ENCODE measurements at regions not wholly inside any gene's neighbourhood (a gene's known extent, or its start where the extent isn't known, plus 50 kb on each side); places are given as distances from the start of the nearest gene placed in this dataset.

DNA sequence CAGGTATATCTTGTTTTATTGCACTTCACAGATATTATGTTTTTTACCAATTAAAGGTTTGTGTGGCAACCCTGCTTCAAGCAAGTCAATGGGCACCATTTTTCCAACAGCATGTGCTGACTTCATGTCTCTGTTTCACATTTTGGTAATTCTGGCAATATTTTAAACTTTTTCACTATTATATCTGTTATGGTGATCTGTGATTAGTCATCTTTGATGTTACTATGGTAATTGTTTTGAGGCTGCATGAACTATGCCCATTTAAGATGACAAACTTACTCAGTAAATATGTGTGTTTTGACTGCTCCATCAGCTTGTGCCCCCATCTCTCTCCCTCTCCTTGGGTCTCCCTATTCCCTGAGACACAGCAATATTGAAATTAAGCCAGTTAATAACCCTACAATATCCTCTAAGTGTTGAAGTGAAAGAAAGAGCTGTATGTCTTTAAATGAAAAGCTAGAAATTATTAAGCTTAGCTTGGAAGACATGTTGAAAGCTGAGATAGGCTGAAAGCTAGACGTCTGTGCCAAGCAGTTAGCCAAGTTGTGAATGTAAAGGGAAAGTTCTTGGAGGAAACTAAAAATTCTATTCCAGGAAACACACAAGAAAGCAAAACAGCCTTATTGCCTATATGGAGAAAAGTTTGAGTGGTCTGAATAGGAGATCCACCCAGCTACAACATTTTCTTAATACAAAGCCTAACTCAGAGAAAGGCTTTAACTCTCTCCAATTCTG is 365.1 kb downstream of the ATP23 start:
- no peaks in the 10 kb centered on the region for H3K36me3 ChIP-seq (ENCODE audit: control insufficient read depth, insufficient read depth, low read length)
- no peaks in the 10 kb centered on the region for H3K27me3 ChIP-seq (ENCODE audit: control insufficient read depth, insufficient read depth, low read length)
- no peak overlapping the region for H3K4me3 ChIP-seq (ENCODE audit: low read depth, low read length)
- DNase-seq (ENCODE audit: low read depth) = no peak
- TF ChIP-seq, protein P1, sequence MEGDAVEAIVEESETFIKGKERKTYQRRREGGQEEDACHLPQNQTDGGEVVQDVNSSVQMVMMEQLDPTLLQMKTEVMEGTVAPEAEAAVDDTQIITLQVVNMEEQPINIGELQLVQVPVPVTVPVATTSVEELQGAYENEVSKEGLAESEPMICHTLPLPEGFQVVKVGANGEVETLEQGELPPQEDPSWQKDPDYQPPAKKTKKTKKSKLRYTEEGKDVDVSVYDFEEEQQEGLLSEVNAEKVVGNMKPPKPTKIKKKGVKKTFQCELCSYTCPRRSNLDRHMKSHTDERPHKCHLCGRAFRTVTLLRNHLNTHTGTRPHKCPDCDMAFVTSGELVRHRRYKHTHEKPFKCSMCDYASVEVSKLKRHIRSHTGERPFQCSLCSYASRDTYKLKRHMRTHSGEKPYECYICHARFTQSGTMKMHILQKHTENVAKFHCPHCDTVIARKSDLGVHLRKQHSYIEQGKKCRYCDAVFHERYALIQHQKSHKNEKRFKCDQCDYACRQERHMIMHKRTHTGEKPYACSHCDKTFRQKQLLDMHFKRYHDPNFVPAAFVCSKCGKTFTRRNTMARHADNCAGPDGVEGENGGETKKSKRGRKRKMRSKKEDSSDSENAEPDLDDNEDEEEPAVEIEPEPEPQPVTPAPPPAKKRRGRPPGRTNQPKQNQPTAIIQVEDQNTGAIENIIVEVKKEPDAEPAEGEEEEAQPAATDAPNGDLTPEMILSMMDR (IDR thresholded peaks at IDR 0.05; ENCODE audit: insufficient read depth, low read length, poor library complexity, severe bottlenecking) = no peak

DNA sequence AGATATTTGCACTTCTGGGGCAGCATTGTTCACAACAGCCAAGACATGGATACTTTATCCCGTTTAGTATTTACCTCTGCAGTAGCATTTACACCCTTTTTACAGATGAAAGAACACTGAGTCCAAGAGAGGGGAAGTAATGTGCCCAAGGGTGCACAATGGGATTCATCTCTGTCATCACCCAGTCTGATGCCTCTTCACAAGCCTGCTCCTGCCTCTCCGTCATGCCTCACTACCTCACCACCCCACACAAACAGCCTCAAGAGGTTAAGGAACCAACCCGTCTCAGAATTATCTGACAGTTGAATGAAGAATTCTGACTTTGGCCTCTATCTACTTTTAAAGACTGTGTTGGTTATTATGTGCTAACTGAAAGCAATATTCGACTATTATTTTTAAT is 368.4 kb downstream of the ATP23 start:
- DNase-seq (ENCODE audit: low read depth) = peak; percentile 42
- TF ChIP-seq, protein P1 (IDR thresholded peaks at IDR 0.05; ENCODE audit: insufficient read depth, low read length, poor library complexity, severe bottlenecking) = no peak

DNA sequence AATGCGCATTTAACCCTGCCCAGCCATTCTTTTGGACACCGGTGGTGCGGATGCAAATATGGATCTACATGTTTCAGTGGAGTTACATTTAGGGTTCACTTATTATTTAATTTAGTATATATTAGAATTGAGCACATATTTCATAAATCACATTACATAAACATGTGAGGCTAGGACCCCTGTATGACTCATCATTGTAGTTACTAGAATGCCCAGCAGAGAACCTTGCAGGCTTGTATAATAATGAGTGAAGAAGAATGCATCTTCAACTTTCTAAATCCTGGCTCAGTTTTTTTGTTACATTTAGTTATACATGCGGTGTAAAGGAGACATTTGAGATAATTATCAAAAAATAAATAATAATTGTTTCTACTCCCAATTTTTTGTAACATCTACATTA is 369.0 kb downstream of the ATP23 start:
- no peak for DNase-seq (ENCODE audit: low read depth)
- Histone ChIP-seq H3K4me3 (ENCODE audit: low read depth, low read length) (no peak overlapping the region), H3K27me3 (ENCODE audit: control insufficient read depth, insufficient read depth, low read length) (no peaks in the 10 kb centered on the region), H3K36me3 (ENCODE audit: control insufficient read depth, insufficient read depth, low read length) (no peaks in the 10 kb centered on the region)
- TF ChIP-seq, protein P1 (IDR thresholded peaks at IDR 0.05; ENCODE audit: insufficient read depth, low read length, poor library complexity, severe bottlenecking) = no peak

More for the DNA sequence above, 368.4 kb downstream of the ATP23 start:
- H3K36me3 ChIP-seq (ENCODE audit: control insufficient read depth, insufficient read depth, low read length) = no peaks in the 10 kb centered on the region
- H3K4me3 ChIP-seq (ENCODE audit: low read depth, low read length) = no peak overlapping the region
- no peaks in the 10 kb centered on the region for H3K27me3 ChIP-seq (ENCODE audit: control insufficient read depth, insufficient read depth, low read length)

DNA sequence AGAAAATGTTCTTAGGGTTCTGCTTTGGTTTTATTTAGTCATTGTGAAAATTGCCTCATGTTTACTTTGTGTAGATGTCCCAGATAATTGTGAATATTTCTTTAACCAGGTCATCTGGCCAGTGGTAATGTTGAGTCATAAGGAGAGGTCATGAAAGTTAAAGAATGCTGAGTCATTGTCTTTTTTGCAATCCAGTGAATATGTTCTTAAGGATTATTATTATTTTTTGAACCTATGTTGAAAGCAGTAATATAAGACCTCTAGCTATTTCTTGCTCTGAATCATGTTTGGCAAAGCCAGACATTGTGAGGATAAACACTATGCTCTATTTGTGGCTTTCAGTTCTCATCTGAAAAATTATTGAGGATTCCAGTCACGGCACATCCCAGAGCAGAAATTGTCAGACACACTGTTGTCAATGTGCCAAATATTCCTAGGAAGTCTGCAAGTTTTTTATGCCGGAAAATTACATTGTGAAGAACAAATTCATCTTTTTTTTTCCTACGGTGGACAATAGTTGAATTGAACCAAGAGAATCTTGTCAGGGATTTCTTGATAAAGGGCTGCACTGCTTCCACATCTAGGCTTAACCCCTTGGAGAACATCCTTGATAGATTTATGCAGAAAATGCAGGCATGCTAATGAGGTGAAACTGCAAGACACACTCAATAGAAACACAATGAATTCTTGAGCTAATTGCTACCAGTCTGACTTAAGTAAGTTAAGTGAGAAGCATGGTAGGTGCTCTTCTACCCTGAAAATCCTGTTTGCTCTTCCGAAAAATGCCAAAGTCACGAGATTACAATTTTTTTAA is 369.6 kb downstream of the ATP23 start:
- DNase-seq (ENCODE audit: low read depth) = peak; percentile 85
- TF ChIP-seq, protein P1 (IDR thresholded peaks at IDR 0.05; ENCODE audit: insufficient read depth, low read length, poor library complexity, severe bottlenecking) = no peak
- Histone ChIP-seq H3K4me3 (ENCODE audit: low read depth, low read length) (no peak overlapping the region), H3K36me3 (ENCODE audit: control insufficient read depth, insufficient read depth, low read length) (no peaks in the 10 kb centered on the region), H3K27me3 (ENCODE audit: control insufficient read depth, insufficient read depth, low read length) (no peaks in the 10 kb centered on the region)

DNA sequence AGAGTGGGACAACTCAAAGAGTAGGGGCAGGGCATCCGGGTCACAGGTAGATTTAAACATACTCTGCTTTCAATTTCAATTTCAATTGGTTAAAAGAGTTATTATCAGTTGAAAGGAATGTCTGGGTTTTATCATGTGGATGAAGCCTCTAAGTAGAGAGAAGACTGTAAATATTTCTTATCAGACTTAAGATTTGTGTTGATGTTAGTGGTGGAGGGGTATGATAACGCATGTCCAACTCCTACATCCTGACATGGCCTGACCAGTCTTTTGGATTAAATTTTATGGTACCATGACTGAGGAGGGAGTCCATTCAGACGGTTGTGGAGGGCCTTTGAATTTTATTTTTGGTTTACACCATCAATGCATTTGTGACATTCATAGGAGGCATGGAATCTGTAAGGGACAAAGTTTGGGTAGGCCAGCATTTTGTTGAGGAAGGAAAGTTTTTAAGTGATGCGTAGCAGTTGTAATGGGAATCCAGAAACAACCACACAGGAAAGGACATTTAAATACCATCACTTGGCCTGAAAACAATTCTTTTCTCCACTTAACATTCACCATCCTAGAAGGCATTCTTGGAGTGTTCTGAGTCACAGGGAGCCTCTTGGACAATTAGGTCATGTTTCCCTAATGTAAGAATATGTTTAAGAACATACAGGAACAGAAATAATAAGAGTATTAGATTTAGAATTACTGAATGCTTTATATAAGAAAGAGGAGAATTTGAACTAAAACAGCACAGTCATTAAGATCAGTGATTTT is 371.9 kb downstream of the ATP23 start:
- no peaks in the 10 kb centered on the region for H3K36me3 ChIP-seq (ENCODE audit: control insufficient read depth, insufficient read depth, low read length)
- H3K27me3 ChIP-seq (ENCODE audit: control insufficient read depth, insufficient read depth, low read length) = no peaks in the 10 kb centered on the region
- H3K4me3 ChIP-seq (ENCODE audit: low read depth, low read length) = no peak overlapping the region
- DNase-seq (ENCODE audit: low read depth) = peak; percentile 60
- TF ChIP-seq, protein P1 (IDR thresholded peaks at IDR 0.05; ENCODE audit: insufficient read depth, low read length, poor library complexity, severe bottlenecking) = no peak

Data from kidney epithelial cell (primary cell).